ENCODE measurements at regions not wholly inside any gene's neighbourhood (a gene's known extent, or its start where the extent isn't known, plus 50 kb on each side); places are given as distances from the start of the nearest gene placed in this dataset.
A peak's percentile ranks its signal among the peaks of the same experiment; 100 is the strongest.

DNA sequence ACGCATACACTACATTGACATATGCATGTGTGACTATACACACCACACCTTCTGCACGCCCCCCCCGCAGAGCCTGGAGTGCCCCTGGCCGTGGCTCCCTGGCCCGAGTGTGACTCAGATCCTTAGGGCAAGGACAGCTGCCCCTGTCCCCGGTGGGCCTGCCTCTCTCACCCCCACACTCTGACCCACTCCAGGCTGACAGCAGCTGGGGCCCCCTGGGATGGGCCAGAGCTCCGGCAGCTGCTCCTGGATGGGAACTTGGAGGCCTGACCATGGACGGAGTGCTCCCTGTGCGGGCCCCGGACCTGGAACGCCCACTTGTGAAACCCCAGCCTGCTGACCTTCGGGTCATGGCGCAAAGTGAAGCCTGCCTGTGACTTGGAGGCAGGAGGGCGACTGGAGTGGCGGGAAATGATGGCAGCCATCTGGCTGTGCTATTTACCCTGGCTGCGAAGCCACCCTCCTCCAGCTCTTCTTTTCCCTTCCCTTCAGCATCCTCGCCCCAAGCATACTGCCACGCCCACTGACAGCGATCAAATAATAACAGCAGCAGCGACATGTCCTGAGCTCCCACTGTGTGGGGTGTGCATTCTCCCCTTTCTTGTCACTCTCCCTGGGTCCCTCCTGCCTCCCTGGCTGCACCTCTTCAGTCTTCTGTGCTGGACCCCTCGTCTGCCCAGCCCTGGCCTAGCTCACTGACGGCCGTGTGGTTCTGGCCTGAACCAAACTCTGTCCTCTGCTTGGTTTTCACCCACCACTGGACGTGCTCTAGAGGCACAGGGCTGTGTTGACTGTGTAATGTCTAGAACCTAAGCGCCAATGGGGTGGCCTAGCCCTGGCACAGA is 90.7 kb upstream of the MEF2A start:
- no peak overlapping the region for H3K4me3 ChIP-seq (ENCODE audit: low read depth, low read length)
- TF ChIP-seq, protein P1, sequence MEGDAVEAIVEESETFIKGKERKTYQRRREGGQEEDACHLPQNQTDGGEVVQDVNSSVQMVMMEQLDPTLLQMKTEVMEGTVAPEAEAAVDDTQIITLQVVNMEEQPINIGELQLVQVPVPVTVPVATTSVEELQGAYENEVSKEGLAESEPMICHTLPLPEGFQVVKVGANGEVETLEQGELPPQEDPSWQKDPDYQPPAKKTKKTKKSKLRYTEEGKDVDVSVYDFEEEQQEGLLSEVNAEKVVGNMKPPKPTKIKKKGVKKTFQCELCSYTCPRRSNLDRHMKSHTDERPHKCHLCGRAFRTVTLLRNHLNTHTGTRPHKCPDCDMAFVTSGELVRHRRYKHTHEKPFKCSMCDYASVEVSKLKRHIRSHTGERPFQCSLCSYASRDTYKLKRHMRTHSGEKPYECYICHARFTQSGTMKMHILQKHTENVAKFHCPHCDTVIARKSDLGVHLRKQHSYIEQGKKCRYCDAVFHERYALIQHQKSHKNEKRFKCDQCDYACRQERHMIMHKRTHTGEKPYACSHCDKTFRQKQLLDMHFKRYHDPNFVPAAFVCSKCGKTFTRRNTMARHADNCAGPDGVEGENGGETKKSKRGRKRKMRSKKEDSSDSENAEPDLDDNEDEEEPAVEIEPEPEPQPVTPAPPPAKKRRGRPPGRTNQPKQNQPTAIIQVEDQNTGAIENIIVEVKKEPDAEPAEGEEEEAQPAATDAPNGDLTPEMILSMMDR (IDR thresholded peaks at IDR 0.05; ENCODE audit: low read depth, low read length) = no peak

DNA sequence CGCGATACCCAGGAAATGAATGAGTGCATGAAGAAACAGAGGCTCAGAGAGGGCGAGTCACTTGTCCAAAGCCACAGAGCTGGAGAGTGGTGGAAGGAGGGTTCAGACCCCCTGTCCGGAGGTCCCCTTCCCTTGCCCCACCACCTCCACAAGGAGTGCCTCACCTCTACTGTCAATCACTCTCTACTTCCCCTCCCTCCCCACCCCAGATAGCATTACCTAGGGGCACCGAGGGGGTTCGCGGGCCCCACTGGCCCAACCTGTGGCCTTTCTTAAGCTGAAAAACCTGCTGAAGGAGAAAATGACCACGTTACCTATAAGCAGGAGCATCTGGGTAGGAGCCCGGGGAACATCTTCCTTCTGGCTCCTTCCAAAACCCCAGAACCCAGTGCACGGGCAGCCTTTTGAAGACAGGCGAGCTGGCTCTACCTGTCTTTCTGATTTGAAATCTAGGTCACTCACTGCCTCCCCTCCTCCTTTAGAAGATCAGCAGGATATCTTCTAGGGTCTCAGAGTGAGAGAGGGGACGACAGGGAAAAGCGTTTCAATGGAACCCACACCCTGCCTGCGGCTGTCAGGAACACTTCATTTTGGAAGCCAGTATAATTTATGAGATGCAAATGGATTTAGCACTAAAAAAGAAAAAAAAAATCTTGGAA is 89.9 kb upstream of the MEF2A start:
- no peak overlapping the region for H3K4me3 ChIP-seq (ENCODE audit: low read depth, low read length)
- TF ChIP-seq, protein P1 (IDR thresholded peaks at IDR 0.05; ENCODE audit: low read depth, low read length) = no peak

DNA sequence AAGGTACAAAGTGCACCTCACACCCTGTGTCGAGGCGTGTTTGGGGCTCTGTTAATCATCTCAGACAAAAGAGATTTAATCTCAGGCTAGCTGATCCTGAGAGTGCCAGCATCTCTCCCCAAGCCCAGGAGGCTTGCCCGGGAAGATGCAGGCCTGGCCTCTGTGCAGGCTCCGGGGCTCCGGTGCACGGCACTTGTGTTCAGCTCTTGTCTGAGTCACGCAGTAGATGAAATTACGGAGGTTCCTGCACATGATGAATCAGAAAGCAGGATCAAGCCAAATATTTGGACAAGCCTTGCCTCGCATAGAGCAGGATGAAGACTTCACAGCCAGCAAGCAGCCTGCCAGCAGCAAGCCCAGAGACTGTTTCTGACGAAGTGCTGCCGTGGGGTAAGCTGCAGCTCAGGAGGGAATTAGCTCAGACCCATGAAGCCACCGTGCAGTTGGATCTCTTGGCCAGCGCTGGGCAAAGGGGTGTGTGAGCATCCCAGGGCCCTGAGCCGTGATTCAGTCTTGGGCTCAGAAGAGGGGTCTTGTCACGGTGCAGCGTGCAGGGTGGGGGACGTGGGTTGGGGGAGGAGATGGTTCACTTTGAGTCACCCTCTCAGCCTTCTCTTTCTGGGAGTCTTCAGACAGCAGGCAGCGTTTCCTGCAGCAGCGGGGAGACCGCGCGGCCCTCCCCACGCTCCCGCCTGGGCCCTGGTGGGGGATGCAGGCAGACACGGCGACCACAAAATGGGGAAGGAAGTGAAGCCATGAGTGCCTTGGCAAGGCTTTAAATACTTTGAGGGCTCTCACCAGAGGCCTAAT is 89.2 kb upstream of the MEF2A start:
- TF ChIP-seq, protein P1 (IDR thresholded peaks at IDR 0.05; ENCODE audit: low read depth, low read length) = no peak
- H3K4me3 ChIP-seq (ENCODE audit: low read depth, low read length) = peak overlapping the region; percentile 54

DNA sequence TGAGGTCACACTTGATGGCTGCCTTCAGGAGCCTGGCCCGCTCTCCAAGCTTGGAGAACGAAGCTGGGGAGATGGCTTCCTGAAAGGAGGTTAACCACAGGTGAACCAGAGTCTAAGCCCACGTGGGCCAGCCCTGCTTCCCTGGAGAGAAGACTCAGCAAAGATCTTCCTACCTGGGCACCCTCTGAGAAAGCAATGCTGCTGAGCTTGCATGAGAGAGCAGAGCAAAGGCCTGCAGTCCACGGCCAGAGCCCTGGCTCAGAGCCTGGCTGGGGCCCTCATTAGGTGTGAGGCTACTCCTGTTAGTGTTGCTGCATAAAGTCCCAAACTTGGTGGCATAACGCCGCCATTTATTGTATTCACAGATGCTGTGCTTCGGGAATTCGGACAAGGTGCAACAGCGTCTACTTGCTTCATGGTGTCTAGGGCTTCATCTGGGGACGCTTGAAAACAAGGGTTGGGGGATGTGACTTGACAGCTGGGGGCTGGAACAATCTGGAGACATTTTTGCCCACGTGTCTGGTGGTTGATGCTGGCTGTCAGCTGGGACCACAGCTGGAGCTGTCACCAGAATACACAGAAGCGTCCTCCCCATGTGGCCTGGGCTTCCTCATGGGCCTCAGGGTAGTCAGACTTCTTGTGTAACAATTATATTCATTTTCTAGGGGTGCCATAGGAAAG is 87.9 kb upstream of the MEF2A start:
- H3K4me3 ChIP-seq (ENCODE audit: low read depth, low read length) = peak overlapping the region; percentile 54
- TF ChIP-seq, protein P1 (IDR thresholded peaks at IDR 0.05; ENCODE audit: low read depth, low read length) = no peak

DNA sequence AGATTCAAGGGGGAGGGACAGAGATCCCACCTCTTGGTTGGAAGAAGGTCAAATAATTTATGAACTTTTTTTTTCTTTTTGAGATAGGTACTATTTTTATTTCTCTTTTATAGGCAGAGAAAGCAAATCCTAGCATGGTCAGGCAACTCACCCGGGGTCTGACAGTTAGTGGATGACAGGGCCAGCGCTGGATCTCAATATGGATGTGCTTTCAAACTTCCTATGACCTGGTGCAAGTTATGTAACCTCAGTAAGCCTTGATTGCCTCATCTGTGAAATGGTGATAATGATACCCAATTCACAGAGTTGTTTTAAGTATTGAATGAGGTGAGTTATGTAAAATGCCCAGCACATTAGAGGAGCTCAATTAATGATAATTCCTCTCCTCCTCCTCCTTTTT is 86.8 kb upstream of the MEF2A start:
- TF ChIP-seq, protein P1 (IDR thresholded peaks at IDR 0.05; ENCODE audit: low read depth, low read length) = no peak
- H3K4me3 ChIP-seq (ENCODE audit: low read depth, low read length) = no peak overlapping the region

DNA sequence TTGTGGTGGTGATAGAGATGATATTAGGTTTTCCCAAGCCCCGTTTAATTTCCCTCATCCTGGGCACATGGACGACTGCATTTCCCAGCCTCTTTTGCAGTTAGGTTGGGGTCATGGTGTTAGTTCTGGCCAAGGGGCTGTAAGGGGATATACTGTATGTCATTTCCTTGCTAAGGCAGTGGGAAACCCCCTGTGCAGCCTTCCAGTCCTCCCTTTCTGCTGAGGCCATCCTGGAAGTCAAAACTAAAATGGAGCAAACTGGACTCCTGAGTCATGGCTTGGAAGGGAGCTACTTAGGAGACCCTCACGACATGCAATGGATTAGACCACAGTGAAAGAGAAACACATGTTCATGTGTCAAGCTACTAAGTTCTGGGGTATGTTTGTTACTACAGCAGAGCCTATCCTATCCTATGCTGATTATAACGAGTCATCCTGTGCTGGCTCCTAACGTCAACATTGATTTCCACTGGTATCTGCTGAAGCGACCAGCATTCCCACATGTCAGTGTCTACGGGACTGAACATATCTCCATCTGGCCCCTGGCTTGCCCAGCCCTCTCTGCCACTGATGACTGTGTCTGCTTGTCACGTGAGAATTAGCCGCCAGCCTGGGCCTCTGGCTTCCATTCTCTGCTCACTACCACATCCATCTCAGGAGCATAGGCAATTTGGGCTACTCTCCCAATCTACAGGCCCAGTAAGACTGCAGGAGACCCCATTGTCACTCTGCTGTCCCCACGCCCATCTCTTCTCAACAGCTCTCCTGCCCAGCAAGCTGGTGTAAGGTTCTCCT is 85.6 kb upstream of the MEF2A start:
- no peak overlapping the region for H3K4me3 ChIP-seq (ENCODE audit: low read depth, low read length)
- TF ChIP-seq, protein P1 (IDR thresholded peaks at IDR 0.05; ENCODE audit: low read depth, low read length) = no peak
